ENCODE measurements at regions not wholly inside any gene's neighbourhood (a gene's known extent, or its start where the extent isn't known, plus 50 kb on each side); places are given as distances from the start of the nearest gene placed in this dataset.

DNA sequence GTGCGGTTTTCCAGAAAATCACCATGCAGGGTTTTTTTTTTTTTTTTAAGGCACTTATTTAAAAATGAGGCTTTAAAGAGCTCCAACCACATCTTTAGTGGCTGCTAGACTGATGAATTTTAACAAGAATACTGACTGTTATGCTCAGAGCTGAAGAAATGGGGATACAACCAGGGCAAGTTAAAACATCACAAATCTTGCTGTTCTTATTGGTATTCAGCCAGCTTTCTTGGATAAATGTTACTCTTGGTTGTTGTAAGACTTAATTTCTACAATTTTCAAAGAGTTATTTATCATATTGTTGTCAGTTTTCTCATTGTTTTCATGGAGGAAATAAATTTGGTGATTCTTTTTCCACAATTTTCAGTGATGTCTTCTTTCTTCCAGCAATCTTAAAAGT lies 352.8 kb upstream of the FAM174A start:
- H3K4me3 Mint-ChIP-seq (ENCODE audit: unreplicated experiment), result no peak overlapping the region
- no peaks in the 10 kb centered on the region for H3K36me3 Mint-ChIP-seq (ENCODE audit: insufficient read depth, unreplicated experiment)
- BruUV-seq (replicated peaks), result no TSS peak
- no peak for TF ChIP-seq CTCF (IDR thresholded peaks at IDR 0.05; ENCODE audit: insufficient read depth in 1 of 2, low read depth in 1 of 2, low read length in 1 of 2, severe bottlenecking in 1 of 2, unreplicated experiment in 1 of 2)
- no peaks in the 10 kb centered on the region for H3K27me3 ChIP-seq (replicated peaks; ENCODE audit: control insufficient read depth, insufficient read depth, low read length)
- POLR2A ChIA-PET, result no interaction called here
- no peak for DNase-seq
- intact Hi-C loops (cut with micrococcal nuclease; ENCODE audit: unreplicated experiment), result no loop called here
- H3K36me3 ChIP-seq (ENCODE audit: control insufficient read depth, insufficient read depth, low read length), result no peaks in the 10 kb centered on the region
- no peaks in the 10 kb centered on the region for H3K4me1 Mint-ChIP-seq (ENCODE audit: low read depth, unreplicated experiment)
- CTCF ChIA-PET, result no interaction called here
- H3K27ac Mint-ChIP-seq (ENCODE audit: unreplicated experiment), result no peak overlapping the region
- no peak overlapping the region for H3K4me3 ChIP-seq (ENCODE audit: low read depth, low read length)
- no peaks in the 10 kb centered on the region for H3K27me3 Mint-ChIP-seq (ENCODE audit: insufficient read depth, unreplicated experiment)
- no peaks in the 10 kb centered on the region for H3K9me3 ChIP-seq
- no peaks in the 10 kb centered on the region for H3K4me1 ChIP-seq
- no peaks in the 10 kb centered on the region for H3K9me3 Mint-ChIP-seq (ENCODE audit: unreplicated experiment)

- Histone ChIP-seq H3K36me3 (ENCODE audit: control insufficient read depth, insufficient read depth, low read length) (no peaks in the 10 kb centered on the region), H3K4me3 (ENCODE audit: low read depth, low read length) (no peak overlapping the region), H3K9me3 (no peaks in the 10 kb centered on the region), H3K27me3 (replicated peaks; ENCODE audit: control insufficient read depth, insufficient read depth, low read length) (no peaks in the 10 kb centered on the region), H3K4me1 (no peaks in the 10 kb centered on the region)
- ChIA-PET CTCF (no interaction called here), POLR2A (no interaction called here)
- TF ChIP-seq CTCF (IDR thresholded peaks at IDR 0.05; ENCODE audit: insufficient read depth in 1 of 2, low read depth in 1 of 2, low read length in 1 of 2, severe bottlenecking in 1 of 2, unreplicated experiment in 1 of 2), result no peak
- Mint-ChIP-seq H3K27me3 (ENCODE audit: insufficient read depth, unreplicated experiment) (no peaks in the 10 kb centered on the region), H3K4me3 (ENCODE audit: unreplicated experiment) (no peak overlapping the region), H3K27ac (ENCODE audit: unreplicated experiment) (no peak overlapping the region), H3K9me3 (ENCODE audit: unreplicated experiment) (no peaks in the 10 kb centered on the region), H3K4me1 (ENCODE audit: low read depth, unreplicated experiment) (no peaks in the 10 kb centered on the region), H3K36me3 (ENCODE audit: insufficient read depth, unreplicated experiment) (no peaks in the 10 kb centered on the region)
- no TSS peak for BruUV-seq (replicated peaks)
- intact Hi-C loops (cut with micrococcal nuclease; ENCODE audit: unreplicated experiment), result no loop called here
- DNase-seq, result no peak
Observed at GRCh38 chr5:100175346-100175745, 359.8 kb upstream of the FAM174A start.

GRCh38 chr5:100165309-100165708 lies 369.9 kb upstream of the FAM174A start:
- Mint-ChIP-seq H3K4me1 (ENCODE audit: low read depth, unreplicated experiment) (no peaks in the 10 kb centered on the region), H3K4me3 (ENCODE audit: unreplicated experiment) (no peak overlapping the region), H3K27ac (ENCODE audit: unreplicated experiment) (no peak overlapping the region), H3K27me3 (ENCODE audit: insufficient read depth, unreplicated experiment) (no peaks in the 10 kb centered on the region), H3K36me3 (ENCODE audit: insufficient read depth, unreplicated experiment) (no peaks in the 10 kb centered on the region), H3K9me3 (ENCODE audit: unreplicated experiment) (peaks cover 6% of the 10 kb centered on the region)
- intact Hi-C loops (cut with micrococcal nuclease; ENCODE audit: unreplicated experiment), result no loop called here
- Histone ChIP-seq H3K27me3 (replicated peaks; ENCODE audit: control insufficient read depth, insufficient read depth, low read length) (no peaks in the 10 kb centered on the region), H3K4me3 (ENCODE audit: low read depth, low read length) (no peak overlapping the region), H3K4me1 (no peaks in the 10 kb centered on the region), H3K9me3 (peaks cover 10% of the 10 kb centered on the region; the same call in 1 of the 2 replicates), H3K36me3 (ENCODE audit: control insufficient read depth, insufficient read depth, low read length) (no peaks in the 10 kb centered on the region)
- DNase-seq, result no peak
- POLR2A ChIA-PET, result no interaction called here
- CTCF ChIA-PET, result no interaction called here
- BruUV-seq (replicated peaks), result no TSS peak
- no peak for TF ChIP-seq CTCF (IDR thresholded peaks at IDR 0.05; ENCODE audit: insufficient read depth in 1 of 2, low read depth in 1 of 2, low read length in 1 of 2, severe bottlenecking in 1 of 2, unreplicated experiment in 1 of 2)
